ENCODE measurements at regions not wholly inside any gene's neighbourhood (a gene's known extent, or its start where the extent isn't known, plus 50 kb on each side); places are given as distances from the start of the nearest gene placed in this dataset.

DNA sequence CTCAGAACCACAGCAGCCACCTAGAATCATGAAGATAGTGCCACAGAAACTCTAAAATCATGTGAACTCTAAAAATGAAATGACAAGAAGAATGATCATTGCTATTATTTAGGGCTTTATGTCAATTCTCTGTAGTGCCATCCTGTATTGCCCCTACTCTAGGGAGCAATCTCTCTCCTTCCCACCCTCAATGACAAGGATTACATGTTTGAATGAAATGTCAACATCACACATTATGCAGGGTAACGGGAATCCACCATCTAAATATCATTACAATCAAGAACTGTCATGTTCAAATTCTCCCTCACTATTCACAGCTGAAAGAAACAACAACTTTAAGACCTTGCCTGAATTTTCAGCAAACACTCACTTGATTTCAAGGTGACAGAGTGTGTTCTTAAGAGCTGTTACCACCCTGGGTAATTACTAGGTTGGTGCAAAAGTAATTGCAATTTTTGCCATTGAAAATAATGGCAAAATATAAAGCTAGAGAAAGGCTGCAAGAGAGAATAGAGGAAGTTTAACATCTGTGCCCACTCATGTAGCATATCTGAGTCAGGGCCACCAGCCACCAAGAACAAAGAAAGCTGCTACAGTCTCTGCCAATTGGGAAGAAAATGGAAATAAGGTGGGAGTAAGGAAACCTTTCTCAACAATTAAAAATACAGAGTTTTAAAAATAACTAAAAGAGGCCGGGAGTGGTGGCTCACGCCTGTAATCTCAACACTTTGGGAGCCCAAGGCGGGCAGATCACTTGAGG, 112.8 kb upstream of the PSMD7 start:
- FAIRE-seq (no peak), DNase-seq (ENCODE audit: extremely low spot score, insufficient read length, low read depth) (no peak)

DNA sequence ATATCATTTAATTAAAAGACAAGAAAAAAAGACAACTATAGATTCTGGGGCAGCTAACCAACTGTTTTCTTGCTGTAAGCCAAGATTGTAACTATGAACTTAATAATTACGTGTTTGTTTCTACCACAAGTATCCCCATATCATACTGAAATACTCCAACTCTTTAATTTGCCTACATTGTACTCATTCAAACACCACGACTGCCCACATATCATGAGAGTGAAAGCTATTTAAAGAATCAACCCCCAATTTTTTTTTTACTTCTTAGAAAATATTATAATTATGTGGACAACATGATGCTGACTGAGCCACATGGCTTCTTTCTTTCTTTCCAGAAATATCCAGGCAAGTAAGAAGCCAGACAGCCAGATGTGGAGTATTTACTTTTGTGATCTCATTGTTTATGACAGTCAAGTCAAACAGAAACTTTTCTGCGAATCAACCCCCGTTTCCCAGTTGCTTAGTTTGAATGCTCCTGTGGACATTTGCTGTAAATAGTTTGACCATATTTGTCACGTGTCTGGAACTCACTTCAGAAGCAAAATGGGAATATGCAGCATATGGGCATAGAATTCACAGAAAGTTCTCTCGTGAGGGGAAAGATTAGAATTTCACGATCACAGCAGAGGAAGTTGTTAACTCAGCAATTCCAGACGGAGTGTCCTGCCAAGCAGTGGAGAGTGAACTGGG, 126.8 kb upstream of the PSMD7 start:
- FAIRE-seq (no peak), DNase-seq (ENCODE audit: extremely low spot score, insufficient read length, low read depth) (no peak)

DNA sequence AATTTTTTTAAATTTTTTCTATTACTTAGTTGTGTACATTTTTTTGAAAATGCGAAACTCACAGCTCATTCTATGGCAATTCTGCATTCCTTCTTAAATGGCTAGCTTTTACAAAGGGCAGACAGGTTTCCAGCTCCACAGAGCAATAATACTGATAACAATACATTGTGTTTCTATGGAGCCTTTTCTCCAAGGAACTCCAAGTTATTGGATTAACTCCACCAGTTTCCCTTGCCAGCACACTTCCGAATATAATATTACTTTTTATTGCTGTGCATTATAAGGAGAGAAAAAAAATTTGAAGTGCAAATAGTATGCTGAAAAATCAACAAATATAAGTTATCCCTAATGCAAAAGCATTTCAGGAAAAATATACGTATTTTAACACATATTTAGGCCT, 127.5 kb upstream of the PSMD7 start:
- FAIRE-seq (no peak), DNase-seq (ENCODE audit: extremely low spot score, insufficient read length, low read depth) (no peak)

- DNase-seq (ENCODE audit: extremely low spot score, insufficient read length, low read depth), result no peak
- FAIRE-seq, result no peak
Observed at GRCh38 chr16:74168445-74168844, 128.2 kb upstream of the PSMD7 start.

DNA sequence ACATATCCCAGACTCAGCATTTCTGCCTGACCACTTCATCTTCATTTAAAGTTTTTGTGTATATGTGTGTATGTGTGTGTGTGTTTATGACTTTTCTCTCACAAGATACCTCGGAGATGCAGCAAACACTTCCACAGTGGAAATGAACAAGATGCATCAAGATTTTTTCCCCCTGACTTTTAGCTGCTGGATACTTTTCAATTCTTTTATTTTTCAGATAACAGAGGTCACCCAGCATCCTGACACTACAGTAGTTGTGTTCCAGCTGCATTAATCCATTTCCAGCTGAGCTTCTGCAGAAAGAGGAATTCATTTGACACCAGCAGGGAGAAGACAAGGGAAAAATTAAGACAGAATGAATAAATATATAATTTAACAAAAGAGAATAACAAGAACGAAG, 130.2 kb upstream of the PSMD7 start:
- no peak for DNase-seq (ENCODE audit: extremely low spot score, insufficient read length, low read depth)
- no peak for FAIRE-seq

- no peak for DNase-seq (ENCODE audit: extremely low spot score, insufficient read length, low read depth)
- no peak for FAIRE-seq
Observed at GRCh38 chr16:74165566-74166080, 131.0 kb upstream of the PSMD7 start.

DNA sequence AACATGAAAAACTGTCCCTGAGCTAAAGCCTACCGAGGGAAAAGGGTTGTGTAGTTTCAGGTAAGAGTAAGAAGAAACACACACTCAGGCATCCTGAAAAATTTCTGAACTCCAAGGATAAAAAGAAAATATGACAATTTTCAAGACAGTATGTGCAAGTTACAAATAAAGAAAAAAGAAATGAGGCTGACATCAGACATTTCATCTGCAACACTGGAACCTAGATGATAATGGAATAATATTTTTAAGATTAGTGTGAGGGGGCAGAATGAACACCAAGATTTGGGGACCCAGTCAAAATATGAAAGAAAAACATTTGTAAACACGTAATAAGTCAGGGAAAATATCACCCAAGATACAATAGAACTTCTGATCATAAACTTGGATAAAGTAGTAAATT, 135.9 kb upstream of the PSMD7 start:
- DNase-seq (ENCODE audit: extremely low spot score, insufficient read length, low read depth), result no peak
- FAIRE-seq, result no peak

- no peak for FAIRE-seq
Observed at GRCh38 chr16:74153773-74154172, 142.8 kb upstream of the PSMD7 start.

GRCh38 chr16:74146643-74147042, 150.0 kb upstream of the PSMD7 start:
- FAIRE-seq, result no peak
- no peak for DNase-seq (ENCODE audit: extremely low spot score, insufficient read length, low read depth)

More at GRCh38 chr16:74153773-74154172, 142.8 kb upstream of the PSMD7 start:
- DNase-seq (ENCODE audit: extremely low spot score, insufficient read length, low read depth), result no peak

DNA sequence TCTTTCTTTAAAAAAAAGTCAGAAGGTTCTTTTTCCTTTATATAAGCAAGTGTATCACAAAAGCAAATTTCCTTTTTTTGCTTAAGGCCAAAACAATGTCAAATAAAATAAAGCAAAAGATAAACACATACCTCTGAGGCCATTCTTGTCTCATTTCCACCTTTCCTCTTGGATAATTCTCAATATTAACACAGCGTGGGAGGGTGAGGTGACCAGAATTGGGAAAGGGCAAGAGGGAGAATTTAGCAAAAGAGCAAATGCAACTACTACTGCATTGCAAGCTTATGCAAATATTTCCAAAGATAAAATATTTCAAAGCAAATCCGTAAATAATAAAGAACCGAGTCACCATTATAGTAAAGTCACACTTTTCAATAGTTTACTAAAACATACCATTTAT, 153.4 kb upstream of the PSMD7 start:
- FAIRE-seq (no peak), DNase-seq (ENCODE audit: extremely low spot score, insufficient read length, low read depth) (no peak)

DNA sequence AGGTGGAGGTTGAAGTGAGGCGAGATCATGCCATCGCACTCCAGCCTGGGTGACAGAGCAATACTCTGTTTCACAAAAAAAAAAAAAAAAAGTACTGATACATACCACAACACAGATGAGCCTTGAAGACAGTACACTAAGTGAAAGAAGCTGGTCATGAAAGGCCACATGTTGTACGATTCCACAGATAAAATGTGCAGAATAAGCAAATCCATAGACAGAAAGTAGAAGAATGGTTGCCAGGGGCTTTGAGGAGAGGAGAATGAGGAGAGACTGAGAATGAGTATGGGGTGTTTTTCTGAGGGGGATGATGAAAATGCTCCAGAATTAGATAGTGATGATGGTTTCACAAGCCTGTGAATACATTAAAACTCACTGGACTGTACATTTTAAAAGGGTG, 155.6 kb upstream of the PSMD7 start:
- DNase-seq (ENCODE audit: extremely low spot score, insufficient read length, low read depth) (no peak), FAIRE-seq (no peak)

GRCh38 chr16:74140557-74140956, 156.1 kb upstream of the PSMD7 start:
- FAIRE-seq (no peak), DNase-seq (ENCODE audit: extremely low spot score, insufficient read length, low read depth) (no peak)

DNA sequence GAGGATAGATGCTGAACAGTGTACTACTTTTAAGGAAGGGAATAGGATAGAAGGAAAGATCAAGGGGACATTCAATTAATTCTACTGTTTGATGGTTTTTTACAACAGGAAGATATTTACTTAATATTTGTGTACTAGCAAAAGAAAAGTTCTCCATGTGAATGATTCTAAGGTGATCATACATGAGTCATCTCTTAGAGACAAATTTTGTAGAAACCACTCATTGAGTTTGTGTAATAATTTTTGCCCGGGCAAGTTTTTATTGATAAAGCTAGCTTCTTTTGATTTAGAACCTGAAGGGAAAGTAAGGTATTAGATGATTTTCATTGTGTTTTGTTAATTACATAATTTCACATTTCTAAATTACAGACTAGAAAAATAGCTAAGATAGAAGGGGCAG, 172.8 kb upstream of the PSMD7 start:
- no peak for DNase-seq (ENCODE audit: extremely low spot score, insufficient read length, low read depth)
- FAIRE-seq, result no peak

GRCh38 chr16:74123195-74123594, 173.4 kb upstream of the PSMD7 start:
- no peak for DNase-seq (ENCODE audit: extremely low spot score, insufficient read length, low read depth)
- FAIRE-seq, result no peak

DNA sequence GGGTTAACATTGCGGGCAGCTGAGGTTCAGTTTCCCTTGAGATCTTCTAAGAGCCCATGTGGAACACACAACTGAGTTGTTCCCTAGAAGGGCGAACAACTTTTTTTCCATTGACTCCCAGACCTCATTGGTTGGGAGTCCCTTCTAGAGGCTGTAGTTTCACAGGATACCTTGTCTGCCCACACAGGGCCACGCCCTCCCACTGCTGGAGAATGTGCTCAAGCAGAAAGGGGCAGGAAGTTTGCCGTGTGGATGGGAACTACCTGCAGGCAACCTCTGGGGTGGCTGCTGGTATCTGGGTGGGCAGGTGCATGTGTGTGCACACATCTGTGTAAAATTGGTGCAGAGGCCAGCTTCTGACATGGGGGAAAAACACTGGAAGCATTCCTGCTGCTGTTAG, 178.8 kb upstream of the PSMD7 start:
- FAIRE-seq, result no peak

DNA sequence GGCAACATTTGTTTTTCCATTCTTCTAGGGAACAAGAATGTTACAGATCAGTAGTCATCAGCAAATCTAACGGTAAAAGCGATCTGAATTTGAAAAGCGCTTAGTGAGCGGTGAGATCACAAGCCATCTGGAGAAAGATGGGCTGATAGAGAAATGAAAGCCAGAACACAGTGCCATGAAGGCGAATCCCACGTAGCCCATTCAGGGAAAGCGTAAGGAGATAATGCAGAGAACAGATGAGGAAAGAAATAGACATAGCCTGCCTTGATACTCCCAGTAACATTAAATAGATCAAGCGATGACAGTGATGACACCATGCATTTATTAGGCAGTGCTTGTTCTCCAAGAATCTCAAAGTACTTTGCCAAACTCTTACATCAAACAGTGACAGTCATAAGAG, 183.1 kb upstream of the PSMD7 start:
- DNase-seq (ENCODE audit: extremely low spot score, insufficient read length, low read depth), result no peak

More for the DNA sequence above, 178.8 kb upstream of the PSMD7 start:
- DNase-seq (ENCODE audit: extremely low spot score, insufficient read length, low read depth), result no peak

DNA sequence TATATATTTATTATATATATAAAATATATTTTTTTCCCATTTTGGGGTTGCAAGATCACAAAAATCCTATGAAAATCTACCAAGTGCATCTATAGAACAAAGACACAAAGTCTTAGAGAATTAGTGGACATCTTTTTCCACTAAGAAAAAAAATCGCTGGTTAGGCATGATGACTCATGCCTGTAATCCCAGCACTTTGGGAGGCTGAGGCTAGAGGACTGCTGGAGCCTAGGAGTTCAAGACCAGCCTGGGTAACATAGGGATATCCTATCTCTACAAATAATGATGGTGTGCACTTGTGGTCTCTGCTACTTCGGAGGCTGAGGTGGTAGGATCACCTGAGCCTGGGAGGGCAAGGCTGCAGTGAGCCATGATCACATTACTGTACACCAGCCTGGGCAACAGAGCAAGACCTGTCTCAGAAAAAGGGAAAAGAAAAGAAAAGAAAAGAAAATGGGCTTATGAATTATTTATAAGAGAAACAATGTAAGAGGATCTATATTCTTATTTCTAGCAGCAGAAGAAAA, 185.1 kb upstream of the PSMD7 start:
- DNase-seq (ENCODE audit: extremely low spot score, insufficient read length, low read depth) (no peak), FAIRE-seq (no peak)

More for the DNA sequence above, 183.1 kb upstream of the PSMD7 start:
- FAIRE-seq, result no peak

- DNase-seq (ENCODE audit: extremely low spot score, insufficient read length, low read depth), result no peak
- FAIRE-seq, result peak; percentile 53
Observed at GRCh38 chr16:74107795-74108610, 188.6 kb upstream of the PSMD7 start.

DNA sequence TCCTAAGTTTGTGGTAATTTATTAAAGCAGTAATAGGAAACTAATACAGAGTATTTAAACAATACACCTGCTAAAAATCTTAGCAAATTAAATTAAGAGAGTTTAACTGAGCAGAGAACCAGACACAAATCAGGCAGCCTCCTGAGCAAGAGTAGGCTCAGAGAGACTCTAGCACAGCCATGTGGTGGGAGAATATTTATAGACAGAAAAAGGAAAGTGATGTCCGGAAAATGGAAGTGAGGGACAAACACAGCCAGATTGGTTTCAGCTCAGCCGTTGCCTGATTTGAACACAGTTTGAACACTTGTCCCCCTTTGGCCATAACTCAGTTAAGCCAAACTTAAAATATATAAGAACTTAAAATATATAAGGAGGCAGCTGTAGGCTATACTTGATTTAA, 192.6 kb upstream of the PSMD7 start:
- FAIRE-seq, result no peak

GRCh38 chr16:74101379-74102137, 195.1 kb upstream of the PSMD7 start:
- no peak for DNase-seq (ENCODE audit: extremely low spot score, insufficient read length, low read depth)
- FAIRE-seq, result no peak

More for the DNA sequence above, 192.6 kb upstream of the PSMD7 start:
- DNase-seq (ENCODE audit: extremely low spot score, insufficient read length, low read depth), result no peak
